ENCODE measurements at regions not wholly inside any gene's neighbourhood (a gene's known extent, or its start where the extent isn't known, plus 50 kb on each side); places are given as distances from the start of the nearest gene placed in this dataset.

DNA sequence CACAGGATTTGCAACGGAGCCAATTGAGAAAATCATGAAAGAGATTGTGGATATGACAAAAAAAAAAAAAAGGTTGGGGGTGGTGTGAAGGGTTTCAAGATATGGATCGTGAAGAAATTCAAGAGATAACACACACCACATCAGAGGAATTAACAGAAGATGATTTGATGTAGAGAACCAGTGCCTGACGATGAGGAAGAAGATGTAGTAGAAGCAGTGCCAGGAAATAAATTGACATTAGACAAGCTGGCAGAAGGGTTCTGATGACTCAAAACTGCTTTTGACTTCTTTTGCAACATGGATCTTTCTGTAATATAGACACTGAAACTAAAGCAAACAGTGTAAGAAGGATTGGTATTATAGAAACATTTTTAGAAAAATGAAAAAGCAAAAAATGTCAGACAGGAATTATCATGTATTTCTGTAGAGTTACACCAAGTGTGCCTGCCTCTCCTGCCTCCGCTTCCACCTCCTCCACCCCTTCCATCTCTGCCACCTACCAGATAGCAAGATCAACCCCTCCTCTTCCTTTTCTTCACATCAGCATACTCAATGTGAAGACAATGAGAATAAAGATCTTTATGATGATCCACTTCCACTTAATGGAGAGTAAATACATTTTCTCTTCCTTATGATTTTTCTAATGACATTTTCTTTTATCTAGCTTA lies 127.5 kb upstream of the OTUD4 start:
- Histone ChIP-seq H3K4me3 (ENCODE audit: low read depth, low read length) (no peak overlapping the region), H3K27me3 (ENCODE audit: control insufficient read depth, insufficient read depth, low read length) (no peaks in the 10 kb centered on the region), H3K36me3 (ENCODE audit: control insufficient read depth, insufficient read depth, low read length) (no peaks in the 10 kb centered on the region)
- TF ChIP-seq CTCF (IDR thresholded peaks at IDR 0.05; ENCODE audit: insufficient read depth, low read length, severe bottlenecking): no peak
- DNase-seq (ENCODE audit: low read depth) (no peak), FAIRE-seq (no peak)

GRCh38 chr4:145307120-145307519 lies 126.7 kb upstream of the OTUD4 start:
- no peaks in the 10 kb centered on the region for H3K27me3 ChIP-seq (ENCODE audit: control insufficient read depth, insufficient read depth, low read length)
- no peak for TF ChIP-seq CTCF (IDR thresholded peaks at IDR 0.05; ENCODE audit: insufficient read depth, low read length, severe bottlenecking)
- no peaks in the 10 kb centered on the region for H3K36me3 ChIP-seq (ENCODE audit: control insufficient read depth, insufficient read depth, low read length)
- H3K4me3 ChIP-seq (ENCODE audit: low read depth, low read length): no peak overlapping the region
- FAIRE-seq (no peak), DNase-seq (ENCODE audit: low read depth) (no peak)

- peak; percentile 29 for DNase-seq (ENCODE audit: low read depth)
- no peak for TF ChIP-seq CTCF (IDR thresholded peaks at IDR 0.05; ENCODE audit: insufficient read depth, low read length, severe bottlenecking)
- H3K36me3 ChIP-seq (ENCODE audit: control insufficient read depth, insufficient read depth, low read length): no peaks in the 10 kb centered on the region
- H3K4me3 ChIP-seq (ENCODE audit: low read depth, low read length): no peak overlapping the region
- FAIRE-seq: no peak
- no peaks in the 10 kb centered on the region for H3K27me3 ChIP-seq (ENCODE audit: control insufficient read depth, insufficient read depth, low read length)
Observed at GRCh38 chr4:145302725-145303124, 122.3 kb upstream of the OTUD4 start.

DNA sequence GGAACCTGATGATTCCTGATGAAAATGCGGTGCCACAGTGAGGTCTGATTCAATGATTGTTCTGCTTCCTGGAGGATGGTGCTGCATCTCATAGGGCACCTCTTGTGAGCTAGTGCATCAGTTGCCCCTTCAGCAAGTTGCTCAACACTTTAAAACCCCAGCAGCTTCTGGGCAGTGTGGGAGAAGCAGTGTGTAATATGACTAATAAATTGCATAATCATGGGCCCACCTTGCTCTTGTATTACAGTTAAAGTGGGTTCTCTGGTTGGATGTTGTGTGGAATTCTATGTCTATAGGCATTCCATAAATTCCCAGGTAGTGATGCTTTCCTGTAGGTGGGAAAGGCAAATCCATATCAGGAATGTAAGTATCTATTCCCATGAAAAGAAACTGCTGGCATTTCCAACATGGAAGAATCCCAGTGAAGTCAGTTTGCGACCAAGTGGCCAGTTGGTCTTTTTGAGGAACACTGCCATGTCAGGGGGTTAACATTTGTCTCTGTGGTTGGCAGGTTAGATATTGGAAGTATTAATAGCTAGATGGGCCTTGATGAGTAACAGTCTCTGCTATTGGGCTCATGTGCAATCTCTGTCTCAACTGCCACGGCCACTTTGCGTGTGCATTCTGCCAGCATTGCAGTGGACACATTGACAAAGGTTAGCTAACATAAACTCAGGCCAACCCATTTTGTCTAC lies 121.1 kb upstream of the OTUD4 start:
- FAIRE-seq (no peak), DNase-seq (ENCODE audit: low read depth) (peak; percentile 83)
- Histone ChIP-seq H3K36me3 (ENCODE audit: control insufficient read depth, insufficient read depth, low read length) (no peaks in the 10 kb centered on the region), H3K27me3 (ENCODE audit: control insufficient read depth, insufficient read depth, low read length) (no peaks in the 10 kb centered on the region), H3K4me3 (ENCODE audit: low read depth, low read length) (no peak overlapping the region)
- no peak for TF ChIP-seq CTCF (IDR thresholded peaks at IDR 0.05; ENCODE audit: insufficient read depth, low read length, severe bottlenecking)

- peak; percentile 73 for DNase-seq (ENCODE audit: low read depth)
- no peak for TF ChIP-seq CTCF (IDR thresholded peaks at IDR 0.05; ENCODE audit: insufficient read depth, low read length, severe bottlenecking)
- no peak for FAIRE-seq
- no peaks in the 10 kb centered on the region for H3K27me3 ChIP-seq (ENCODE audit: control insufficient read depth, insufficient read depth, low read length)
- no peak overlapping the region for H3K4me3 ChIP-seq (ENCODE audit: low read depth, low read length)
- no peaks in the 10 kb centered on the region for H3K36me3 ChIP-seq (ENCODE audit: control insufficient read depth, insufficient read depth, low read length)
Observed at GRCh38 chr4:145299380-145300076, 119.1 kb upstream of the OTUD4 start.
